HCT116 (cell line): ENCODE measurements at regions not wholly inside any gene's neighbourhood (a gene's known extent, or its start where the extent isn't known, plus 50 kb on each side); places are given as distances from the start of the nearest gene placed in this dataset.

ENCODE experiments used
- EZH2 ChIP-seq: fragments of 200-600 bp; sonication (generic); IDR thresholded peaks from 2 replicates; pipeline ENCODE4 v1.6.1; 2017; ENCODE audit warnings: antibody characterized with exemption, mixed run types
- EZH2phosphoT487 ChIP-seq: fragments of 200-600 bp; IDR thresholded peaks from 2 replicates; pipeline ENCODE4 v1.6.1; 2018; ENCODE audit warnings: antibody characterized with exemption, borderline replicate concordance
- RAD21 ChIP-seq: IDR thresholded peaks from 2 replicates; pipeline ENCODE4 v1.6.1; 2012; ENCODE audit warnings: low read depth, mild to moderate bottlenecking
- YY1 ChIP-seq: IDR thresholded peaks from 2 replicates; pipeline ENCODE4 v1.6.1; 2011; ENCODE audit warnings: low read length, low read depth, moderate library complexity, mild to moderate bottlenecking; ENCODE audit not compliant: insufficient replicate concordance; ENCODE audit errors: extremely low read depth
- TF ChIP-seq, protein P1 (sequence below), 3 experiments: fragments of 200-600 bp in 1 of 3; sonication (generic) in 1 of 3; IDR thresholded peaks in 2 of 3; conservative IDR thresholded peaks in 1 of 3; 2 replicates each; pipeline ENCODE4 v1.5.1; 2012 to 2017; ENCODE audit warnings: low read depth in 2 of 3, low read length in 2 of 3, antibody characterized with exemption in 1 of 3, borderline replicate concordance in 1 of 3, control low read depth in 1 of 3, mild to moderate bottlenecking in 1 of 3, mixed read lengths in 1 of 3, mixed run types in 1 of 3, moderate library complexity in 1 of 3; ENCODE audit not compliant: insufficient read depth in 1 of 3

DNA sequence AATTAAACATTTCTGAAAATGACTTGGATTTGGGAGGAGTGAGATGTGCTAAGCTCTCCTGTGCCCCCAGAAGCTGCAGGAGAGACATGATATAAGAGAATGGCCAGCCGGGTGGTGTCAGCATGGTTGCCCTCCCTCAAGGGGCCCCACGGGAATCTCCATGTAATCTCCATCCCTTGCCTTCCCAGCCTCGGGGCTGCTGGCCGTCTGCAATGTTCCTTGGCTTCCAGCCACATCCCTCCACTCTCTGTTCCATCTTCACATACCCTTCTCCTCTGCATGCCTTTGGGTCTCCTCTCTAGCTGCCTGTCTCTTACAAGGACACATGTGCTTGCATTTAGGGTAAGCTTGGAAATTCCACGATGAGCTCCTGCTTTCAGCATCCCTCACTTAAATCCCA lies 172.0 kb downstream of the TSHZ3 start:
- no peak for TF ChIP-seq EZH2
- TF ChIP-seq, protein P1, sequence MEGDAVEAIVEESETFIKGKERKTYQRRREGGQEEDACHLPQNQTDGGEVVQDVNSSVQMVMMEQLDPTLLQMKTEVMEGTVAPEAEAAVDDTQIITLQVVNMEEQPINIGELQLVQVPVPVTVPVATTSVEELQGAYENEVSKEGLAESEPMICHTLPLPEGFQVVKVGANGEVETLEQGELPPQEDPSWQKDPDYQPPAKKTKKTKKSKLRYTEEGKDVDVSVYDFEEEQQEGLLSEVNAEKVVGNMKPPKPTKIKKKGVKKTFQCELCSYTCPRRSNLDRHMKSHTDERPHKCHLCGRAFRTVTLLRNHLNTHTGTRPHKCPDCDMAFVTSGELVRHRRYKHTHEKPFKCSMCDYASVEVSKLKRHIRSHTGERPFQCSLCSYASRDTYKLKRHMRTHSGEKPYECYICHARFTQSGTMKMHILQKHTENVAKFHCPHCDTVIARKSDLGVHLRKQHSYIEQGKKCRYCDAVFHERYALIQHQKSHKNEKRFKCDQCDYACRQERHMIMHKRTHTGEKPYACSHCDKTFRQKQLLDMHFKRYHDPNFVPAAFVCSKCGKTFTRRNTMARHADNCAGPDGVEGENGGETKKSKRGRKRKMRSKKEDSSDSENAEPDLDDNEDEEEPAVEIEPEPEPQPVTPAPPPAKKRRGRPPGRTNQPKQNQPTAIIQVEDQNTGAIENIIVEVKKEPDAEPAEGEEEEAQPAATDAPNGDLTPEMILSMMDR (IDR thresholded peaks at IDR 0.05 in 2 of 3, conservative IDR thresholded peaks at IDR 0.05 in 1 of 3; ENCODE audit: borderline replicate concordance in 1 of 3, insufficient read depth in 1 of 3, low read depth in 2 of 3, low read length in 2 of 3): no peak
- no peak for TF ChIP-seq EZH2phosphoT487
- no peak for TF ChIP-seq RAD21
- no peak for TF ChIP-seq YY1
